GM23338 (cell line): ENCODE measurements at regions not wholly inside any gene's neighbourhood (a gene's known extent, or its start where the extent isn't known, plus 50 kb on each side); places are given as distances from the start of the nearest gene placed in this dataset.
A peak's percentile ranks its signal among the peaks of the same experiment; 100 is the strongest.

Source experiments
- ATAC-seq: fragments of 200-7000 bp; cut with Tn5 transposase; 3 replicates; pipeline ENCODE4 v1.9.1; 2020
- DNase-seq: peaks from one replicate; pipeline ENCODE4 v3.0.0-alpha.2; 2015; ENCODE audit warnings: low spot score
- H2AFZ ChIP-seq: fragments of 200-600 bp; sonication (generic); 2 replicates; pipeline ENCODE4 v1.8.0; 2016; ENCODE audit warnings: antibody characterized with exemption, mild to moderate bottlenecking, moderate library complexity
- H3F3A ChIP-seq: fragments of 200-600 bp; sonication (generic); replicated peaks from 2 replicates; pipeline ENCODE4 v1.8.0; 2017; ENCODE audit warnings: antibody characterized with exemption, mixed run types, low read depth
- H3K27ac ChIP-seq: fragments of 200-600 bp; sonication (generic); 2 replicates; pipeline ENCODE4 v1.6.1; 2016; ENCODE audit warnings: low read depth
- H3K27me3 ChIP-seq: fragments of 200-600 bp; sonication (generic); 2 replicates; pipeline ENCODE4 v1.8.0; 2016; ENCODE audit warnings: mild to moderate bottlenecking, mixed run types, moderate library complexity; ENCODE audit not compliant: insufficient read depth
- H3K36me3 ChIP-seq: fragments of 200-600 bp; sonication (generic); 2 replicates; pipeline ENCODE4 v1.8.0; 2016; ENCODE audit warnings: mild to moderate bottlenecking; ENCODE audit not compliant: insufficient read depth
- H3K4me1 ChIP-seq: fragments of 200-600 bp; sonication (generic); 2 replicates; pipeline ENCODE4 v1.8.0; 2016; ENCODE audit warnings: mild to moderate bottlenecking, moderate library complexity; ENCODE audit not compliant: insufficient read depth
- H3K4me2 ChIP-seq: fragments of 200-600 bp; sonication (generic); 2 replicates; pipeline ENCODE4 v1.7.1; 2017; ENCODE audit warnings: mixed run types
- H3K4me3 ChIP-seq: fragments of 200-600 bp; sonication (generic); 2 replicates; pipeline ENCODE4 v1.6.1; 2016; ENCODE audit warnings: mixed run types
- H3K79me2 ChIP-seq: fragments of 200-600 bp; sonication (generic); replicated peaks from 2 replicates; pipeline ENCODE4 v1.8.0; 2017; ENCODE audit warnings: mild to moderate bottlenecking; ENCODE audit not compliant: insufficient read depth
- H3K9me2 ChIP-seq: fragments of 200-600 bp; sonication (generic); 2 replicates; pipeline ENCODE4 v1.8.0; 2017; ENCODE audit not compliant: insufficient read depth
- H4K20me1 ChIP-seq: fragments of 200-600 bp; sonication (generic); replicated peaks from 2 replicates; pipeline ENCODE4 v1.8.0; 2017; ENCODE audit warnings: mild to moderate bottlenecking; ENCODE audit not compliant: insufficient read depth
- H3K27ac Mint-ChIP-seq: 2 replicates; pipeline ENCODE4 v1.8.0; 2020; ENCODE audit warnings: inconsistent platforms, mild to moderate bottlenecking, moderate library complexity, mixed read lengths
- H3K27me3 Mint-ChIP-seq: 3 replicates; pipeline ENCODE4 v1.8.0; 2022; ENCODE audit warnings: low read depth, mild to moderate bottlenecking, moderate library complexity, mixed read lengths, inconsistent platforms; ENCODE audit not compliant: insufficient read depth, poor library complexity
- H3K36me3 Mint-ChIP-seq: 3 replicates; pipeline ENCODE4 v1.8.0; 2021; ENCODE audit warnings: low read depth, mild to moderate bottlenecking, inconsistent platforms, moderate library complexity, mixed read lengths
- H3K4me1 Mint-ChIP-seq: 3 replicates; pipeline ENCODE4 v1.8.0; 2020; ENCODE audit warnings: mild to moderate bottlenecking, inconsistent platforms, mixed read lengths
- H3K4me3 Mint-ChIP-seq: 3 replicates; pipeline ENCODE4 v1.8.0; 2021; ENCODE audit warnings: moderate library complexity, mild to moderate bottlenecking, inconsistent platforms, mixed read lengths
- H3K9me3 Mint-ChIP-seq: 3 replicates; pipeline ENCODE4 v1.8.0; 2020; ENCODE audit warnings: moderate library complexity, mild to moderate bottlenecking, inconsistent platforms, mixed read lengths
- CTCF ChIP-seq, 2 experiments: fragments of 200-600 bp in 1 of 2; sonication (generic) in 1 of 2; conservative IDR thresholded peaks; 2 replicates each; pipeline versions ENCODE4 v1.5.1 to v1.6.1; 2016 to 2017; ENCODE audit warnings: antibody characterized with exemption in 2 of 2, low read depth in 2 of 2, mild to moderate bottlenecking in 2 of 2, moderate library complexity in 1 of 2
- EZH2 ChIP-seq: fragments of 200-600 bp; sonication (generic); IDR thresholded peaks from one replicate; pipeline ENCODE4 v1.8.0; 2017; ENCODE audit warnings: antibody characterized with exemption, mild to moderate bottlenecking, low read depth; ENCODE audit not compliant: unreplicated experiment
- EZH2phosphoT487 ChIP-seq: fragments of 200-600 bp; sonication (generic); IDR thresholded peaks from one replicate; pipeline ENCODE4 v1.8.1; 2018; ENCODE audit warnings: antibody characterized with exemption; ENCODE audit not compliant: unreplicated experiment
- NANOG ChIP-seq: IDR thresholded peaks from 2 replicates; pipeline ENCODE4 v1.6.1; 2016; ENCODE audit warnings: antibody characterized with exemption, borderline replicate concordance
- POLR2AphosphoS5 ChIP-seq: IDR thresholded peaks from 2 replicates; pipeline ENCODE4 v1.6.1; 2016; ENCODE audit warnings: antibody characterized with exemption, low read depth
- STAT1 ChIP-seq: IDR thresholded peaks from one replicate; pipeline ENCODE4 v1.6.1; 2016; ENCODE audit warnings: antibody characterized with exemption; ENCODE audit not compliant: unreplicated experiment
- ZNF114 ChIP-seq: fragments of 250-450 bp; sonication (Bioruptor Pico); IDR thresholded peaks from 2 replicates; pipeline ENCODE4 v1.5.0; 2020; ENCODE audit warnings: mild to moderate bottlenecking, moderate library complexity
- TF ChIP-seq, protein P1 (sequence below): IDR thresholded peaks from one replicate; pipeline ENCODE4 v1.6.1; 2018; ENCODE audit warnings: antibody characterized with exemption; ENCODE audit not compliant: unreplicated experiment
- TF ChIP-seq, protein P2 (sequence below): IDR thresholded peaks from 2 replicates; pipeline ENCODE4 v1.6.1; 2016; ENCODE audit warnings: antibody characterized with exemption

DNA sequence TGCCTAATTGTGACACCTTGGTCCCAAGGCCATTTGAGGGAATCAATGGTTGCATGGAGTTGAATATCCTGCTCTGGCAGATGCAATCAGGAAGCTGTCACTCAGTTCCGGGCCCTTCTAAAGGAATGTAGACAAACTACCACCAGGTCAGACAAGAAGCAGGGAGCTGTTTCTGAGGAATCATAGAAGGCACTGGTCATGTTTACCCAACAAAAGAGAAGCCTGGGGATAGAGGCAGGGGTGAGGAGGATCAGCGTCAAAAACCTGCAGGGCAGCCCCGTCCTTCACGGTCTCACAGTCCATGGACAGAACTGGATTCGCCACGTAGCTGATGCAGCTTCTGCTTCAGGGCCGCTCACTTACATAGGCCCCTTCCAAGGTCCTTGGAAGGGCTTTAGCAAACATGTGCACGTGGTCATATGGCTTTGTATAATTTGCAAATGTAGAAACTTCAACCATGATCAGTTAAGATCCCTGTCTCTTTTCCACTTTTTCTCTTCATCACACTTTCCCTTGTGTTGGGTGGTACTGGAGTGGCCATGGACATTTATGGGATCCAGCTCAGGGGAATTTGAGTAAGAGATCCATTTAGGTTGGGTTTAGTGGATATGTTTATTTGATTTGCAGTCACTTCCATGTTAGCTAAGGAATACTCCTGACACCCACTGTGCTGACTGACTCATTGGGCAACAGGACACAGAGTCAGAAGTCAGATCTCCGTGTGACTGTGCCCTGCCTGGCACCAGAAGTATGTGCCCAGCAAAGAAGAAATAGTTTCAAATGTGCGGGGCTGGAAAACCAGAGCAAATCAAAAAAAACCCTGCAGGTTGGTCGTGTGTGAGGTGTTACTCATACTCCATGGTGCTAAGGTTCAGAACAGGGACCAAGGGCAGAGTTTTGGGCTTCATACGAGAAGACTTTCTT, 60.0 kb upstream of the ZFAND3 start (continued):
- TF ChIP-seq, protein P1, sequence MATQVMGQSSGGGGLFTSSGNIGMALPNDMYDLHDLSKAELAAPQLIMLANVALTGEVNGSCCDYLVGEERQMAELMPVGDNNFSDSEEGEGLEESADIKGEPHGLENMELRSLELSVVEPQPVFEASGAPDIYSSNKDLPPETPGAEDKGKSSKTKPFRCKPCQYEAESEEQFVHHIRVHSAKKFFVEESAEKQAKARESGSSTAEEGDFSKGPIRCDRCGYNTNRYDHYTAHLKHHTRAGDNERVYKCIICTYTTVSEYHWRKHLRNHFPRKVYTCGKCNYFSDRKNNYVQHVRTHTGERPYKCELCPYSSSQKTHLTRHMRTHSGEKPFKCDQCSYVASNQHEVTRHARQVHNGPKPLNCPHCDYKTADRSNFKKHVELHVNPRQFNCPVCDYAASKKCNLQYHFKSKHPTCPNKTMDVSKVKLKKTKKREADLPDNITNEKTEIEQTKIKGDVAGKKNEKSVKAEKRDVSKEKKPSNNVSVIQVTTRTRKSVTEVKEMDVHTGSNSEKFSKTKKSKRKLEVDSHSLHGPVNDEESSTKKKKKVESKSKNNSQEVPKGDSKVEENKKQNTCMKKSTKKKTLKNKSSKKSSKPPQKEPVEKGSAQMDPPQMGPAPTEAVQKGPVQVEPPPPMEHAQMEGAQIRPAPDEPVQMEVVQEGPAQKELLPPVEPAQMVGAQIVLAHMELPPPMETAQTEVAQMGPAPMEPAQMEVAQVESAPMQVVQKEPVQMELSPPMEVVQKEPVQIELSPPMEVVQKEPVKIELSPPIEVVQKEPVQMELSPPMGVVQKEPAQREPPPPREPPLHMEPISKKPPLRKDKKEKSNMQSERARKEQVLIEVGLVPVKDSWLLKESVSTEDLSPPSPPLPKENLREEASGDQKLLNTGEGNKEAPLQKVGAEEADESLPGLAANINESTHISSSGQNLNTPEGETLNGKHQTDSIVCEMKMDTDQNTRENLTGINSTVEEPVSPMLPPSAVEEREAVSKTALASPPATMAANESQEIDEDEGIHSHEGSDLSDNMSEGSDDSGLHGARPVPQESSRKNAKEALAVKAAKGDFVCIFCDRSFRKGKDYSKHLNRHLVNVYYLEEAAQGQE: no peak
- TF ChIP-seq EZH2: peak; percentile 28
- TF ChIP-seq STAT1: no peak

GRCh38 chr6:37758647-37759046, 60.9 kb upstream of the ZFAND3 start:
- Histone ChIP-seq H3K4me1 (no peaks in the 10 kb centered on the region), H3K9me2 (no peaks in the 10 kb centered on the region), H4K20me1 (no peaks in the 10 kb centered on the region; the same call in 1 of the 2 replicates), H2AFZ (no peak overlapping the region), H3F3A (no peaks in the 10 kb centered on the region), H3K4me3 (no peak overlapping the region), H3K36me3 (no peaks in the 10 kb centered on the region), H3K79me2 (no peaks in the 10 kb centered on the region), H3K4me2 (no peak overlapping the region), H3K27me3 (peaks cover 97% of the 10 kb centered on the region), H3K27ac (no peak overlapping the region)
- Mint-ChIP-seq H3K4me1 (no peaks in the 10 kb centered on the region), H3K36me3 (no peaks in the 10 kb centered on the region), H3K9me3 (no peaks in the 10 kb centered on the region), H3K27me3 (peaks cover 96% of the 10 kb centered on the region), H3K4me3 (no peak overlapping the region), H3K27ac (no peak overlapping the region)
- no peak for DNase-seq
- ATAC-seq: no peak
- TF ChIP-seq, protein P2, sequence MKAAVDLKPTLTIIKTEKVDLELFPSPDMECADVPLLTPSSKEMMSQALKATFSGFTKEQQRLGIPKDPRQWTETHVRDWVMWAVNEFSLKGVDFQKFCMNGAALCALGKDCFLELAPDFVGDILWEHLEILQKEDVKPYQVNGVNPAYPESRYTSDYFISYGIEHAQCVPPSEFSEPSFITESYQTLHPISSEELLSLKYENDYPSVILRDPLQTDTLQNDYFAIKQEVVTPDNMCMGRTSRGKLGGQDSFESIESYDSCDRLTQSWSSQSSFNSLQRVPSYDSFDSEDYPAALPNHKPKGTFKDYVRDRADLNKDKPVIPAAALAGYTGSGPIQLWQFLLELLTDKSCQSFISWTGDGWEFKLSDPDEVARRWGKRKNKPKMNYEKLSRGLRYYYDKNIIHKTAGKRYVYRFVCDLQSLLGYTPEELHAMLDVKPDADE: no peak
- TF ChIP-seq ZNF114 (no peak), NANOG (no peak), EZH2phosphoT487 (no peak), EZH2 (no peak), POLR2AphosphoS5 (no peak), CTCF (conservative IDR thresholded peaks at IDR 0.05; ENCODE audit: low read depth in 2 of 2) (no peak), STAT1 (no peak)
- TF ChIP-seq, protein P1: no peak
